Hepatocyte (in vitro differentiated cells): ENCODE measurements at regions not wholly inside any gene's neighbourhood (a gene's known extent, or its start where the extent isn't known, plus 50 kb on each side); places are given as distances from the start of the nearest gene placed in this dataset.
A peak's percentile ranks its signal among the peaks of the same experiment; 100 is the strongest.

ENCODE experiments used
- DNase-seq: peaks from one replicate; pipeline ENCODE4 v3.0.0-alpha.2; 2016; ENCODE audit warnings: low spot score
- H2AFZ ChIP-seq: fragments of 200-600 bp; sonication (generic); 2 replicates; pipeline ENCODE4 v1.6.0; 2016; ENCODE audit warnings: antibody characterized with exemption, mild to moderate bottlenecking
- H3K27ac ChIP-seq: fragments of 200-600 bp; sonication (generic); 2 replicates; pipeline ENCODE4 v1.5.1; 2016; ENCODE audit warnings: mild to moderate bottlenecking
- H3K27me3 ChIP-seq: fragments of 200-600 bp; sonication (generic); 2 replicates; pipeline ENCODE4 v1.6.1; 2016
- H3K36me3 ChIP-seq: fragments of 200-600 bp; sonication (generic); replicated peaks from 2 replicates; pipeline ENCODE4 v1.5.1; 2016; ENCODE audit warnings: low read depth; ENCODE audit not compliant: insufficient read depth
- H3K4me1 ChIP-seq: fragments of 200-600 bp; sonication (generic); 2 replicates; pipeline ENCODE4 v1.5.1; 2016; ENCODE audit warnings: mild to moderate bottlenecking, moderate library complexity; ENCODE audit not compliant: insufficient read depth
- H3K4me2 ChIP-seq: fragments of 200-600 bp; sonication (generic); 2 replicates; pipeline ENCODE4 v1.6.0; 2016
- H3K4me3 ChIP-seq: fragments of 200-600 bp; sonication (generic); 2 replicates; pipeline ENCODE4 v1.5.1; 2016; ENCODE audit warnings: mild to moderate bottlenecking
- H3K79me2 ChIP-seq: fragments of 200-600 bp; sonication (generic); 2 replicates; pipeline ENCODE4 v1.6.0; 2017; ENCODE audit warnings: mild to moderate bottlenecking
- H3K9me2 ChIP-seq: fragments of 200-600 bp; sonication (generic); replicated peaks from 2 replicates; pipeline ENCODE4 v1.6.0; 2017; ENCODE audit warnings: mild to moderate bottlenecking; ENCODE audit not compliant: insufficient read depth
- H3K9me3 ChIP-seq: fragments of 200-600 bp; sonication (generic); 2 replicates; pipeline ENCODE4 v1.5.1; 2016; ENCODE audit warnings: low read depth, mild to moderate bottlenecking
- H4K20me1 ChIP-seq: fragments of 200-600 bp; sonication (generic); 2 replicates; pipeline ENCODE4 v1.6.0; 2016; ENCODE audit warnings: mild to moderate bottlenecking; ENCODE audit not compliant: insufficient read depth, poor library complexity, severe bottlenecking
- CTCF ChIP-seq: fragments of 200-600 bp; sonication (generic); IDR thresholded peaks from 2 replicates; pipeline ENCODE4 v1.5.1; 2016; ENCODE audit warnings: antibody characterized with exemption, mild to moderate bottlenecking; ENCODE audit not compliant: poor library complexity
- EZH2 ChIP-seq: fragments of 200-600 bp; sonication (generic); IDR thresholded peaks from 2 replicates; pipeline ENCODE4 v1.6.1; 2016; ENCODE audit warnings: antibody characterized with exemption, mild to moderate bottlenecking, borderline replicate concordance
- EZH2phosphoT487 ChIP-seq: fragments of 200-600 bp; sonication (generic); IDR thresholded peaks from one replicate; pipeline ENCODE4 v1.6.1; 2018; ENCODE audit warnings: antibody characterized with exemption, mild to moderate bottlenecking, low read depth, moderate library complexity; ENCODE audit not compliant: unreplicated experiment, severe bottlenecking
- WGBS: methylation state at CpG from one replicate; pipeline ENCODE4 v1.1.6; 2016; ENCODE audit warnings: low lambda C conversion rate; ENCODE audit errors: missing lambda C conversion rate; 5-methylcytosine and 5-hydroxymethylcytosine counted together

GRCh38 chr3:117548600-117548999, 839.0 kb downstream of the TUSC7 start:
- DNase-seq, result no peak
- no peaks in the 10 kb centered on the region for H3K27me3 ChIP-seq
- 85% methylated on average over 3 of the region's 3 CpGs for WGBS
- H3K9me3 ChIP-seq, result no peaks in the 10 kb centered on the region
- H4K20me1 ChIP-seq, result no peaks in the 10 kb centered on the region
- no peak overlapping the region for H2AFZ ChIP-seq
- H3K79me2 ChIP-seq, result no peaks in the 10 kb centered on the region
- H3K36me3 ChIP-seq, result no peaks in the 10 kb centered on the region
- no peak for TF ChIP-seq EZH2phosphoT487
- no peak for TF ChIP-seq CTCF
- no peak for TF ChIP-seq EZH2
- no peak overlapping the region for H3K4me2 ChIP-seq
- H3K4me1 ChIP-seq, result no peaks in the 10 kb centered on the region
- H3K4me3 ChIP-seq, result no peak overlapping the region
- no peaks in the 10 kb centered on the region for H3K9me2 ChIP-seq
- H3K27ac ChIP-seq, result no peak overlapping the region

GRCh38 chr3:117549716-117550115, 840.1 kb downstream of the TUSC7 start:
- Histone ChIP-seq H3K4me1 (no peaks in the 10 kb centered on the region), H3K79me2 (no peaks in the 10 kb centered on the region), H3K9me2 (no peaks in the 10 kb centered on the region), H3K4me3 (no peak overlapping the region), H4K20me1 (no peaks in the 10 kb centered on the region), H3K27ac (no peak overlapping the region), H3K27me3 (no peaks in the 10 kb centered on the region), H3K9me3 (no peaks in the 10 kb centered on the region), H2AFZ (no peak overlapping the region), H3K4me2 (no peak overlapping the region), H3K36me3 (no peaks in the 10 kb centered on the region)
- TF ChIP-seq EZH2 (no peak), EZH2phosphoT487 (no peak), CTCF (no peak)
- WGBS, result 93% methylated on average over 2 of the region's 2 CpGs
- no peak for DNase-seq

GRCh38 chr3:117550766-117551165, 841.2 kb downstream of the TUSC7 start:
- no peak for DNase-seq
- no peaks in the 10 kb centered on the region for H3K4me1 ChIP-seq
- H4K20me1 ChIP-seq, result no peaks in the 10 kb centered on the region
- H3K27ac ChIP-seq, result no peak overlapping the region
- no peak overlapping the region for H3K4me2 ChIP-seq
- no peaks in the 10 kb centered on the region for H3K36me3 ChIP-seq
- no peak overlapping the region for H3K4me3 ChIP-seq
- WGBS, result 71% methylated on average over 2 of the region's 2 CpGs
- no peak for TF ChIP-seq EZH2phosphoT487
- no peak for TF ChIP-seq CTCF
- TF ChIP-seq EZH2, result no peak
- H3K79me2 ChIP-seq, result no peaks in the 10 kb centered on the region
- no peaks in the 10 kb centered on the region for H3K9me2 ChIP-seq
- H3K9me3 ChIP-seq, result no peaks in the 10 kb centered on the region
- H3K27me3 ChIP-seq, result no peaks in the 10 kb centered on the region
- H2AFZ ChIP-seq, result no peak overlapping the region

- no peaks in the 10 kb centered on the region for H4K20me1 ChIP-seq
- no peaks in the 10 kb centered on the region for H3K4me1 ChIP-seq
- H3K9me3 ChIP-seq, result no peaks in the 10 kb centered on the region
- H3K4me3 ChIP-seq, result no peak overlapping the region
- H2AFZ ChIP-seq, result no peak overlapping the region
- H3K36me3 ChIP-seq, result no peaks in the 10 kb centered on the region
- no peak overlapping the region for H3K27ac ChIP-seq
- TF ChIP-seq EZH2phosphoT487 (no peak), CTCF (no peak), EZH2 (no peak)
- DNase-seq, result peak; percentile 37
- no peaks in the 10 kb centered on the region for H3K27me3 ChIP-seq
- WGBS, result 70% methylated on average over 2 of the region's 2 CpGs
- H3K79me2 ChIP-seq, result no peaks in the 10 kb centered on the region
- no peak overlapping the region for H3K4me2 ChIP-seq
- H3K9me2 ChIP-seq, result no peaks in the 10 kb centered on the region
These were observed 843.9 kb downstream of the TUSC7 start for GRCh38 chr3:117553461-117553860.
